Left ventricle myocardium superior (tissue), 1 donor: ENCODE measurements at regions not wholly inside any gene's neighbourhood (a gene's known extent, or its start where the extent isn't known, plus 50 kb on each side); places are given as distances from the start of the nearest gene placed in this dataset.

Experiments used
- ATAC-seq: fragments of 200-7000 bp; cut with Tn5 transposase; one replicate; pipeline ENCODE4 v1.9.1; 2020; ENCODE audit warnings: mild to moderate bottlenecking, moderate library complexity
- DNase-seq: peaks from one replicate; pipeline ENCODE4 v3.0.0-alpha.2; 2020
- intact Hi-C: fragments of 100-400 bp; cut with micrococcal nuclease; formaldehyde crosslinking; loops from one replicate; pipeline ENCODE4 v1.11.0; 2022
- donor health status: DM: no; HTN: yes; CAD: no; lungs with severe emphysema.

- ATAC-seq (no peak), DNase-seq (no peak)
- intact Hi-C loops: no loop called here
These were observed 627.3 kb upstream of the KIRREL3 start for GRCh38 chr11:127627629-127628457.

GRCh38 chr11:127627204-127627603 is 626.6 kb upstream of the KIRREL3 start:
- DNase-seq (no peak), ATAC-seq (no peak)
- intact Hi-C loops: no loop called here

- no peak for DNase-seq
- intact Hi-C loops: no loop called here
- no peak for ATAC-seq
These were observed 624.8 kb upstream of the KIRREL3 start for GRCh38 chr11:127625402-127625801.

GRCh38 chr11:127624306-127624856 is 623.8 kb upstream of the KIRREL3 start:
- intact Hi-C loops: no loop called here
- no peak for ATAC-seq
- DNase-seq: peak; percentile 39

- ATAC-seq (no peak), DNase-seq (no peak)
- intact Hi-C loops: no loop called here
These were observed 622.1 kb upstream of the KIRREL3 start for GRCh38 chr11:127622686-127623085.

GRCh38 chr11:127620671-127621070 is 620.1 kb upstream of the KIRREL3 start:
- intact Hi-C loops: no loop called here
- no peak for DNase-seq
- no peak for ATAC-seq

GRCh38 chr11:127619946-127620345 is 619.4 kb upstream of the KIRREL3 start:
- DNase-seq (no peak), ATAC-seq (no peak)
- intact Hi-C loops: no loop called here

- DNase-seq (no peak), ATAC-seq (no peak)
- intact Hi-C loops: no loop called here
These were observed 618.2 kb upstream of the KIRREL3 start for GRCh38 chr11:127618721-127619120.

- no peak for DNase-seq
- no peak for ATAC-seq
- intact Hi-C loops: no loop called here
These were observed 615.6 kb upstream of the KIRREL3 start for GRCh38 chr11:127616158-127616557.

- intact Hi-C loops: no loop called here
- no peak for ATAC-seq
- no peak for DNase-seq
These were observed 612.0 kb upstream of the KIRREL3 start for GRCh38 chr11:127612607-127613006.

- intact Hi-C loops: no loop called here
- no peak for DNase-seq
- ATAC-seq: no peak
These were observed 608.6 kb upstream of the KIRREL3 start for GRCh38 chr11:127609025-127609773.

- intact Hi-C loops: no loop called here
- no peak for DNase-seq
- no peak for ATAC-seq
These were observed 607.0 kb upstream of the KIRREL3 start for GRCh38 chr11:127607487-127608085.

GRCh38 chr11:127601578-127601977 is 601.0 kb upstream of the KIRREL3 start:
- intact Hi-C loops: no loop called here
- no peak for DNase-seq
- no peak for ATAC-seq

GRCh38 chr11:127600674-127601073 is 600.1 kb upstream of the KIRREL3 start:
- DNase-seq: no peak
- intact Hi-C loops: no loop called here
- ATAC-seq: no peak

GRCh38 chr11:127598476-127598875 is 597.9 kb upstream of the KIRREL3 start:
- ATAC-seq: no peak
- intact Hi-C loops: no loop called here
- no peak for DNase-seq

- DNase-seq (no peak), ATAC-seq (no peak)
- intact Hi-C loops: no loop called here
These were observed 595.9 kb upstream of the KIRREL3 start for GRCh38 chr11:127596433-127596832.

GRCh38 chr11:127592371-127592770 is 591.8 kb upstream of the KIRREL3 start:
- DNase-seq (no peak), ATAC-seq (no peak)
- intact Hi-C loops: no loop called here

GRCh38 chr11:127590314-127590713 is 589.7 kb upstream of the KIRREL3 start:
- DNase-seq (no peak), ATAC-seq (no peak)
- intact Hi-C loops: no loop called here

GRCh38 chr11:127588431-127588830 is 587.9 kb upstream of the KIRREL3 start:
- intact Hi-C loops: no loop called here

GRCh38 chr11:127587511-127587910 is 586.9 kb upstream of the KIRREL3 start:
- DNase-seq (no peak), ATAC-seq (no peak)
- intact Hi-C loops: no loop called here

More at GRCh38 chr11:127588431-127588830, 587.9 kb upstream of the KIRREL3 start:
- no peak for ATAC-seq
- no peak for DNase-seq
